Peyer's patch (tissue), 4 donors: ENCODE measurements at regions not wholly inside any gene's neighbourhood (a gene's known extent, or its start where the extent isn't known, plus 50 kb on each side); places are given as distances from the start of the nearest gene placed in this dataset.

Source experiments
- CTCF ChIP-seq, 6 experiments: fragments of 450-650 bp in 4 of 6; fragments of 200-600 bp in 2 of 6; sonication (generic) in 1 of 6; IDR thresholded peaks; one replicate each; pipeline ENCODE4 v1.5.1; 2017 to 2019; ENCODE audit warnings: antibody characterized with exemption in 6 of 6, mild to moderate bottlenecking in 3 of 6, moderate library complexity in 1 of 6
- POLR2A ChIP-seq, 2 donors: fragments of 450-650 bp; IDR thresholded peaks; one replicate each; pipeline ENCODE4 v1.5.1; 2017; ENCODE audit warnings: antibody characterized with exemption in 2 of 2, mild to moderate bottlenecking in 2 of 2, moderate library complexity in 2 of 2

GRCh38 chr5:87588316-87588715 lies 175.6 kb upstream of the CCNH start:
- TF ChIP-seq CTCF (IDR thresholded peaks at IDR 0.05) (no peak), POLR2A (IDR thresholded peaks at IDR 0.05) (no peak)
